Ishikawa (cell line): ENCODE measurements at regions not wholly inside any gene's neighbourhood (a gene's known extent, or its start where the extent isn't known, plus 50 kb on each side); places are given as distances from the start of the nearest gene placed in this dataset.

Experiments used
- CEBPB ChIP-seq: IDR thresholded peaks from 2 replicates; pipeline ENCODE4 v1.6.1; 2012
- CREB1 ChIP-seq: IDR thresholded peaks from 2 replicates; pipeline ENCODE4 v1.6.1; 2012; ENCODE audit warnings: low read depth
- EGR1 ChIP-seq: IDR thresholded peaks from 2 replicates; pipeline ENCODE4 v1.6.1; 2012
- EP300 ChIP-seq: IDR thresholded peaks from 2 replicates; pipeline ENCODE4 v1.6.1; 2012; ENCODE audit warnings: borderline replicate concordance
- NFIC ChIP-seq: IDR thresholded peaks from 2 replicates; pipeline ENCODE4 v1.6.1; 2012
- RAD21 ChIP-seq: IDR thresholded peaks from 2 replicates; pipeline ENCODE4 v1.6.1; 2012; ENCODE audit warnings: low read depth
- TAF1 ChIP-seq: IDR thresholded peaks from 2 replicates; pipeline ENCODE4 v1.6.1; 2012; ENCODE audit warnings: low read depth, mild to moderate bottlenecking
- TCF12 ChIP-seq: IDR thresholded peaks from 2 replicates; pipeline ENCODE4 v1.6.1; 2012; ENCODE audit warnings: low read depth
- TEAD4 ChIP-seq: IDR thresholded peaks from 2 replicates; pipeline ENCODE4 v1.6.1; 2012
- YY1 ChIP-seq: IDR thresholded peaks from 2 replicates; pipeline ENCODE4 v1.6.1; 2012; ENCODE audit warnings: low read depth
- TF ChIP-seq, protein P1 (sequence below): IDR thresholded peaks from 2 replicates; pipeline ENCODE4 v1.6.1; 2012; ENCODE audit warnings: low read depth, mild to moderate bottlenecking
- TF ChIP-seq, protein P2 (sequence below): IDR thresholded peaks from 2 replicates; pipeline ENCODE4 v1.6.1; 2012

DNA sequence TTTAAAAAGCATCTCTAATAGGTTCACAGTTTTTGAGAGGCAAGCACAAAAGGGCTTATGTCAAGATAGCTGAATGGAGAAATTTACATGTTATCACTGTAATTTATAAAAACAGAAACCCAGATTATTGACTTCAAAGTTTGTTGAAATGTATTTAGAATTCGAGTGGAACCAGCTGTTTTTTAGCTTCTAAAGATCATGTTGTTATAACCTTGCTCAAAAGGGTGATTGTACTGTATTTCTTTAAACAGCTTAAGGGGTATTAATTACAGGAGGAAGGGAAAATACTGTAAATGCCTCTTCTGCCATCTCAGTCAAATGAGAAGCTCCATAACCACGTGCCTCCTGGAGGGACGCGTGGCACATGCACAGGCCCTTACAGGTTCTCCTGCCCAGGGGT, 156.2 kb upstream of the MGMT start:
- no peak for TF ChIP-seq EP300
- TF ChIP-seq, protein P1, sequence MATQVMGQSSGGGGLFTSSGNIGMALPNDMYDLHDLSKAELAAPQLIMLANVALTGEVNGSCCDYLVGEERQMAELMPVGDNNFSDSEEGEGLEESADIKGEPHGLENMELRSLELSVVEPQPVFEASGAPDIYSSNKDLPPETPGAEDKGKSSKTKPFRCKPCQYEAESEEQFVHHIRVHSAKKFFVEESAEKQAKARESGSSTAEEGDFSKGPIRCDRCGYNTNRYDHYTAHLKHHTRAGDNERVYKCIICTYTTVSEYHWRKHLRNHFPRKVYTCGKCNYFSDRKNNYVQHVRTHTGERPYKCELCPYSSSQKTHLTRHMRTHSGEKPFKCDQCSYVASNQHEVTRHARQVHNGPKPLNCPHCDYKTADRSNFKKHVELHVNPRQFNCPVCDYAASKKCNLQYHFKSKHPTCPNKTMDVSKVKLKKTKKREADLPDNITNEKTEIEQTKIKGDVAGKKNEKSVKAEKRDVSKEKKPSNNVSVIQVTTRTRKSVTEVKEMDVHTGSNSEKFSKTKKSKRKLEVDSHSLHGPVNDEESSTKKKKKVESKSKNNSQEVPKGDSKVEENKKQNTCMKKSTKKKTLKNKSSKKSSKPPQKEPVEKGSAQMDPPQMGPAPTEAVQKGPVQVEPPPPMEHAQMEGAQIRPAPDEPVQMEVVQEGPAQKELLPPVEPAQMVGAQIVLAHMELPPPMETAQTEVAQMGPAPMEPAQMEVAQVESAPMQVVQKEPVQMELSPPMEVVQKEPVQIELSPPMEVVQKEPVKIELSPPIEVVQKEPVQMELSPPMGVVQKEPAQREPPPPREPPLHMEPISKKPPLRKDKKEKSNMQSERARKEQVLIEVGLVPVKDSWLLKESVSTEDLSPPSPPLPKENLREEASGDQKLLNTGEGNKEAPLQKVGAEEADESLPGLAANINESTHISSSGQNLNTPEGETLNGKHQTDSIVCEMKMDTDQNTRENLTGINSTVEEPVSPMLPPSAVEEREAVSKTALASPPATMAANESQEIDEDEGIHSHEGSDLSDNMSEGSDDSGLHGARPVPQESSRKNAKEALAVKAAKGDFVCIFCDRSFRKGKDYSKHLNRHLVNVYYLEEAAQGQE: no peak
- TF ChIP-seq RAD21: no peak
- TF ChIP-seq, protein P2, sequence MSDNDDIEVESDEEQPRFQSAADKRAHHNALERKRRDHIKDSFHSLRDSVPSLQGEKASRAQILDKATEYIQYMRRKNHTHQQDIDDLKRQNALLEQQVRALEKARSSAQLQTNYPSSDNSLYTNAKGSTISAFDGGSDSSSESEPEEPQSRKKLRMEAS: no peak
- TF ChIP-seq TAF1: no peak
- TF ChIP-seq TCF12: no peak
- no peak for TF ChIP-seq EGR1
- TF ChIP-seq CREB1: no peak
- no peak for TF ChIP-seq YY1
- TF ChIP-seq TEAD4: no peak
- no peak for TF ChIP-seq NFIC
- no peak for TF ChIP-seq CEBPB
